NCI-H524 (cell line): ENCODE measurements at regions not wholly inside any gene's neighbourhood (a gene's known extent, or its start where the extent isn't known, plus 50 kb on each side); places are given as distances from the start of the nearest gene placed in this dataset.

Source experiments
- DNase-seq, 2 experiments: peaks; one replicate each; lab custom pipeline; 2025; lab: John Stamatoyannopoulos, UW

DNA sequence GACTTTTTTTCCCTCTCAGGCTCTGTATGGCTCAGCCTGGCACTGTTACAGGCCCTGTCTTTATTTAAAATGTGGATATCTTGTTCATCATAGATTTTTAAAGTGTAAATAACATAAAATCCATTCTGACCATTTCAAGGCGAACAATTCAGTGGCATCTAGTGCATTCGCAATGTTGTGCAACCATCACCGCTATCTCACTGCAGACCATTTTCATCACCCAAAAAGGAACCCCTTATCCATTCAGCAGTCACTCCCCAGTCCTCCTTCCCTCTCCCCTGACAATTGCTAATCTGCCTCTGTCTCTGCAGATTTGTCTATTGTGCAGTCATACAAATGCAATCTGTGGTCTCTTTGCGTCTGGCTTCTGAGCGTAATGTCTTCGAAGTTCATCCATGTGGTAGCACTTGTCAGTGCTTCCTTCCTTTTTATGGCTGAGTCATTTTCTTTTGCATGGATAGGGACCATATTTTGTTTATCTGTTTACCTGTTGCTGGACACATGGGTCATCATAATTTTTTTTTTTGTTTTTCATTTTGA, 148.8 kb upstream of the LHX5 start:
- DNase-seq: no peak

DNA sequence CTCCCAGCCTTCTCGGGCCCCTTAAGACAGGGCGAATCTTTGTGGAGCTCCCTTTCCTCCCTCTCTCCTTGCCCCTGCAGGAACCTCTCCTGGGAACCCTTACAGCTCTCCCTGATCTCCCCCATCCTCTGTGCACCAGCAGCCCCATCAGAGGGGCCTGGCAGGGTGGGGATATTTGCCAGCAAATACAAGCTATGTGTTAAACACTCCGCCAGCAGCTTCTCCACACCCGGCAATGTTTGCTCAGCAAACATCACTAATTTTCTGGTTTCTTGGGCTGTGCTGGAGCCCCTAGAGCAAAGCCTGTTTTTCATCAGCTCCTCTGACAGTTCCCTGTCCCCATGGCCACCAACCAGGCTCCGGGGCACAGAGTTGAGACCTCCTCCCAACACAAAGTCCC, 147.5 kb upstream of the LHX5 start:
- DNase-seq: no peak

DNA sequence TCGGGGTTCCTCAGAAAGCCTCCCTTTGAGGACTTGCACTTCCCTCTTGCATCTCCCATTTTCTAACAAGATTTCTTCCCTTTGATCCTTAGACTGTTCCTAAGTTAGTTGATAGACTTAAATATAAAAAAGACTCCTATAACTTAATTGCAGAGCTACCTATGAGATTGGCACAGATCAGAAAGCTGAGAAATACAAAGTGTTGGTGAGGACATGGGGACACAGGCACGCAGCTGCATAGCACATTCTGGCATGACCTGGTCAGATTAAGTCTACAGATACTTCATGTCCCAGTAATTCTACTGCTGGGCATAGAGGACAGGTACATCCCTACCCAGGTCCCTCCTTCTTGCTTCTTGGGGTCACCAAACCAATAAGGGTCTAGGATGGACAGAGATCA, 141.7 kb upstream of the LHX5 start:
- DNase-seq: no peak

DNA sequence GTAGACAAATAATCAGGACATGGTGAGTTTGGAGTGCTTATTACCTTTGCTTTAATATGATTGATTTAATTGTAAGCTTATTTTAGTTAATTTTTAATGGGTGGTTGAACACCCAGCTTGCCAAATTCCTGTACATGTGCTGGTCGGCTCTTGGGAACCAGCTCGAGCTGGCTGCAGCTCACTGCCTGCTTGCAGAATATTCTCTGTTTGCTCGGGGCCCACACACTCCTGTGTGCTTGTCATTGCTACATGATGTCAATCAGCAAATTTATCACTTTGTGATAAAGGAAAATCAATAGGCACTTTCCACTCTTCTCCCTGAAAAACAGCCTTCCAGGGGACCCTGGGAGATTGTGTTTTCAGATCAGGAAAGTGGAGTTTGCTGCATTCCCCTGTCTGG, 141.1 kb upstream of the LHX5 start:
- no peak for DNase-seq

DNA sequence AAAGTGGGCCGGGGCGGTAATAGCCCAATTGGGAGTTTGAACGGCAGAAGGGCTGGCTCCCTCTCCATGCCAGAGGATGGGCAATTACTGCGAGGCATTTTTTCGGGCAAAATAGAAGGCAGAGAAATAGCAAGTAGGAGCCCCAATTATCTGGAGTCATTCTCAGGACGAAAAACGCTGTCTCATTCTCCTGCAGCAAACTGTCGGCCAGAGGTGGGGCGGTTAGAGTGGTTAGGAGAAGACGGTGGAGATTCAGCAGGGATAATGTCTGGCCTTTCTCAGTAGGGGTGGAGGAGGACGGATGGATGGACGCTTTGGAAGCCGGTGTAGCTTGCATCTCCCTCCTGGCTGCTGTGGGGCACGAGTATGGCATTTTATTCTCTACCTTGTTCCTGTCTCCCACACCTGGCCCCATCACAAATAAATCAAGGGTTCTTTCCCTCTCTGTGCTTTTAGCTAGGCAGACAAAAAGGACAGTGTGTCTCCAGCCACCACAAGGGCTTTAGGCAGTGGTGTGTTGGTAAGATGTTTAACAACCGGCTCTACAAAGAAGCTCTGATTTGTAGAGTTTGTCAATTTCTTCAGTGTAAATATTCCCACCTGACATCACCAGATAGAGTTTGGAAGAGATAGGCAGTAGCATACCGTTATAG, 140.5 kb upstream of the LHX5 start:
- DNase-seq: no peak

DNA sequence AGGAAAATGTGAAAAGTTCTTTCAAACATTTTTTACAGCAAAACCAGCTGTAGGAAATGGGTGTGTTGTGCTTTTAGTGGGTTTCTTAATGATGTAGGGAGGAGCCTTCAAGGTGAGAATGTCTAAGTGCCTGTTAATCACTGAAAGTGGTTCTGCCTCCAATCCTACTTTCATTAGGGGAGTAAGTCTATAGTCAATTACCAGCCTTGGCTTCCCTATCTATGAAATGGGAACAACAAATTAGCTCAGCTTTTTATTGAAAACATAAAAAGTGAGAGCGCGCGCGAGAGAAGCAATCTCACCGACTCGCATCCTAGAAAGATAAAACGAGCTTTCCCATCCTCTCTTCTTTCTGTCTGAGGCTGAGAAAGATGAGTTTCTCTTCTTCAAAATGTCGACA, 140.0 kb upstream of the LHX5 start:
- DNase-seq: no peak

DNA sequence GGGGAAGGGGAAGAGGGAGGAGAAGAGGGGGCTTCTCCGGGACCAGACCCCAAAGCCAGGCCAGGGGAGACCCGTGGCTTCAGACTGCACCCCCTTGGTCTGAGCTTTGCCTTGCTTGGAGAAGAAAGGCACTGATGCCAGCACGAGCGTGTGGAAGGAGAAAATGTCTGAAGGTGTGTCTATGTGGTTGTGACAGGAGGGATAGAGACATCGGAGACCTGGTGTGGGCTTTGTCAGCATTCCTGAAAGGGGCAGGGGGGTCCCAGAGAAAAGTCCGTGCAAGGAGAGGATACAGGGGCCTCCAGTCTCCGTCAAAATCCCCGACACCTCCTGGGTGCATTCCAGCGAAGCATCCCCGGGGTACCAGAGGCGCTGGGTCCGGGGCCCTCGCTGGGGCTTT, 139.0 kb upstream of the LHX5 start:
- DNase-seq: no peak

DNA sequence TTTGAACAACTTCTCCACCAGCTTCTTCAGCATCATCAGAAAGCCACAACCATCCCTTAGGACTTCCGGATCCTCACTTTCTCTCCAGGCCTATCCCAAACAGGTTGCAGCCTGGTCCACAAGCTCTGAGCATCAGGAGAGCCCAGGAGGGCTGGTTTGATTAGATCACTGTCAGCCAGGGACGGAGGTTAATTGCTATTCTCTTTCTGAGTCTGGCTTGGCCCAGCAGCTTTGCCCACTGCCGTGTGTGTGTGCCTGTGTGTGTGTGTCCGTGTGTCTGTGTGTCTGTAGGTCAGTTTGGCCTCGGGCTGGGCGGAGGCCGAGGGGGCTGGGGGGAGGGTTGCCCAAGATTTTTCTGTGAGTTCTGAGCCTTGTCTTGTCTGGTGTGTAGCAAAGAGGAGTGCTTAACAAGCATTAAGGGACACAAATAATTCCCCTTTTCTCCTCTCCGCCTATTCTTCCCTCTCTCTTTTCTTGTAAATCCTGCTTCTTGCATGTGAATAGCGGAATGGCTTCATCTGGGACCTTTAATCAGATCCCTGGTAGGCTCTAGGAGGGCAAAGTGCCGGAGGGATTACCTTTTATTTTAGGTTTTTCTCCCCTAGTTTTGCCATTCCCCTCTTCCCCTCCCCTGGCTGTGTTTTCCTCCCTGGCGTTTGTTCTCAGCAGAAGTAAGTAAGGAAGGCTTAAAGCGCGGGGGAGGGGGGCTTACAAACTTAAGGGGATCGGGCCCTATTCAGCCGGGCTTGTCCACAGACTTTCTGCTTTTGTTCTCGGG, 138.2 kb upstream of the LHX5 start:
- no peak for DNase-seq

DNA sequence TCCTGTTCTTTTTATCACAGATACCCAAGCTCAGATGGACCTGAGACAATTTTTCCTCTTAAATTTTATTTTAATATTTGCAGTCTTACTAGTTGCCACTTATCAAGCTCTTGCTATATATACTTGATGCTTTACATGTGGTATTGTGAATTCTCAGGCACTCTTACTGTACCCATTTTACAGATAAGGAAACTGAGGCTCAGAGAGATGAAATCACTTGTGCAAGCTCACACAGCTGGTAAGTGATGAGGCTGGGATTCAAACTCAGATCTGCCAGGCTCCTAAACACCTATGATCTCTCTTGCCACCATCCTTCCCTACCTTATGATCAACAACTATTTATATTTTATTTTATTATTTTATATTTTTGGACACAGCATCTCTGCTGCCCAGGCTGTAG, 133.0 kb upstream of the LHX5 start:
- no peak for DNase-seq

DNA sequence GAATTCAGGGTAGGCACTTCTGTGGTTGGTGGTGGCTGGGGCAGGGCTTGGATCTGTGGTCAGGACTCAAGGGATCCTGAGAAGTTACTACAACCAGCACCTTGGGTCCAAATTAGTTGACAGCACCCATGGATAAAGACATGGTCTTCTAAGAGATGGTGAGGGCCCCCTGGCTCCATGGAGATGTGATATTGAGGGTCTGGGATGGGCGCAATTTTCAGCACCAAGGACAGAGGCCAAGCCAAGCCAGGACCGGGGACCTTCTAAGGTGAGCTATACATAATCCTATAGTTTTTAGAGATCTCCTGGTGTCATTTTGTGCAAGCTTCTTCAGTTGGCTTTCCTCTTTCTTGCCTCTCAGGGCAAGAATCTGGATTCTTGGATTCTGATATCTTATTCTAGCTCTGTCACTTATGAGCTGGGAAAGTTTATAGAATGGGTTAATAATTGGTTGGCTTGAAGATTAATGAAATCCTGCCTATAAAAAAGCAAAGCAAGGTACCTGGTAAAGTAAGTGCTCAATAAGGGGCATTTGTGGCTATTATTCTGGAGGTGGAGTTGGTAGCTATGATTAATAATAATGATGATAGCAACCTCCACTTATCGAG, 130.1 kb upstream of the LHX5 start:
- no peak for DNase-seq

DNA sequence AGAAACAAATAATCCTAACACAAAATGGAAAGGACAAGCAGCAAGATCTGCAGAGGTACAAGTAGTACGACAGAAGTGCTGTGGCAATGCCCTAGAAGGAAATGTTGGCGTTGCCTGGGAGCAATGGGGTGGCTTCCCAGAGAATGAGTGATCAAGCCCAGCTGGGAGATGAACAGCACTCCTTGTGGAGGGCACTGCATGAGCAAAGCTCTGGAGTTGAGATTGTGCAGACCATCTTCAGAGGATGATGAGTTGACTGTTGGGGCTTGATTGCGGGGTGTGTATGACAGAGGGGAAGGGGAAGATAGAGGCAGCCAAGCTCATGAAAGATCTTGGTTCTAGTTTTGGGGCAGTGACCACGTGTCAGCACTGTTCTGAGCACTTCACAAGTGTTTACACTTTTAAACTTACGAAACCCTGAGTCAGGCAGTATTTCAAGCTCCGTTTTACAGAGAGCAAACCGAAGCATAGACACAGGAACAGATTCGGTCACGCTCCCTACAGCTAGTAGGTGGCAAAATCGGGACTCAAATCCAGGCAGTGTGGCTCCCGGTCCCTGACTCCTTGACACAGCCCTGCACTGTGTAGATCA, 127.2 kb upstream of the LHX5 start:
- DNase-seq: peak in 1 of 2 experiments; percentile 1

DNA sequence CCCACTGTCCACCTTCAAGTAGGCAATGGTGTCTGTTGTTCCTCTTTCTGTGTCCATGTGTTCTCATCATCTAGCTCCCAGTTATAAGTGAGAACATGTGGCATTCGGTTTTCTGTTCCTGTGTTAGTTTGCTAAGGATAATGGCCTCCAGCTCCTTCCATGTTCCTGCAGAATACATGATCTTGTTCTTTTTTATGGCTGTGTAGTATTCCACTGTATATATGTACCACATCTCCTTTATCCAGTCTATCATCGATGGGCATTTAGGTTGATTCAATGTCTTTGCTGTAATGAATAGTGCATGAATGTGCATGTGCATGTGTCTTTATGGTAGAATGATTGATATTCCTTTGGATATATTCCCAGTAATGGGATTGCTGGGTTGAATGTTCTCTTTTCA, 123.3 kb upstream of the LHX5 start:
- DNase-seq: no peak

DNA sequence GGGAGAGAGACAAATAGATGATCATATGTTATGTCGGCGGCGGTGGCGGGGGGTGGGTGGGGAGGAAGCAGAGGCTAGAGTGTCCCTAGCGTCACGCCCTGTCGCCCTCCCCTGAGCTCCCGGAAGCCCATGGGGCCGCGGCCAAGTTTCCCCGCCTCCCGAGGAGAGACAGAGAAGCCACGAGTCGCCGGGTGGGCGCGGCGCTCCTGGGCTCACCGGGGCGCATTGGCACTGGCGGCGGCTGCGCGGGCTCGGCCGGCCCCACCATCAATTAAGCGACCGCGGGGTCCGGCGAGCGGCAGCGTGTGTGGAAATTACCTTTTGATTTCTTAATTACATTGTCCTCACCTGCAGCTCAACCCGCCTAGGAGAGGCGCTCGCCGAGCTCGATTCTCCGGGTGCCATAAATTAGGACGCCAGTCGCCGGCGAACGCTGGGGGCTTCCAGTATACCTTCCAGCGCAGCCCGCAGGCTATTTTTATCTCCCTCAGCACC, 119.9 kb upstream of the LHX5 start:
- DNase-seq: peak; percentile 75

DNA sequence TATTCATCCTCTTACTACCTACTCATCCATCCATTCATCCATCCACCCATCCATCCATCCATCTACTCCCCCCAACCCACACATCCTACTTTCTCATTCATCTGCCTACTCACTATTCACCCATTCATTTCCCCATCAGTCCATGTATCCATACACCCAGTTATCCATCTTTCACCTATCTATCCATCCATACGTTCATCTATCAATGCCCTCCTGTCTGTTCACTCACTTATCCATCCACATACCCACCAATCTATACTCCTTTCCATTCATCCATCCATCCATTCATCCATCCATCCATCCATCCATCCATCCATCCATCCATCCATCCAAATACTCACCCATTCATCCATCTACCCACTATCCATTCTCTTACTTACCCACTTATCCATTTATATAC, 117.8 kb upstream of the LHX5 start:
- no peak for DNase-seq

DNA sequence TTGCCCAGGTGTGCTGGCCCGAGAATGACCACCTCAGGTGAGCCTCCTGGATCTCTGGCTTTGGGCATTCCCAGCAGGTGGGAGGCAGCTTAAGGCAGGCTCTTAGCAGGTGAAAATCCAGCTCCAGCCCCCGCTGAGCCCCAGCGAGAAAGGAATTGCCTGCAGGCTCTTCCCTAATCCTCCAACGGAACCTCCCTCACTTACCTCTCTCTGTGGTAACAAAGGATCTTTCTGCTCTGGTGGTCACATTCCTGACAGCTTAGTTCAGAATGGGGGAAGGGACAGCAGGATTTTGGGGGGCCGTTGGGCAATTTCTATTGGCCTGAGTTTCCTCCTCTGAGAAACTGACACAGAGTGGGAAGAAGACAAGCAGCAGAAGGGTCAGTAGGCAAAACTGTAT, 116.0 kb upstream of the LHX5 start:
- no peak for DNase-seq

DNA sequence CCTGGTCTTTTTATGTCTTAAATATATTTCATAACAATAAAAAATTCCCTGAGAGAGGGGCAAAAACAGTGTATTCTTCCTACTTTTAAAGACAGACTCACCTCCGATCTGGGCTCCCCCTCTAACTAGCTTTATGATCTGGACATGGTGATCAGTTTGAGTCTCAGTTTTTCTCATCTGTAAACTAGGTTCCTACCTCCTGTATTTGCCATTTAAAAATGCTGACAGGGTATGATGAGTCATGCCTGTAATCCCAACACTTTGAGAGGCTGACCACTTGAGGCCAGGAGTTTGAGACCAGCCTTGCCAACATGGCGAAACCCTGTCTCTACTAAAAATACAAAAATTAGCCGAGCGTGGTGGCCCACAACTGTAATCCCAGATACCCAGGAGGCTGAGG, 114.8 kb upstream of the LHX5 start:
- no peak for DNase-seq

DNA sequence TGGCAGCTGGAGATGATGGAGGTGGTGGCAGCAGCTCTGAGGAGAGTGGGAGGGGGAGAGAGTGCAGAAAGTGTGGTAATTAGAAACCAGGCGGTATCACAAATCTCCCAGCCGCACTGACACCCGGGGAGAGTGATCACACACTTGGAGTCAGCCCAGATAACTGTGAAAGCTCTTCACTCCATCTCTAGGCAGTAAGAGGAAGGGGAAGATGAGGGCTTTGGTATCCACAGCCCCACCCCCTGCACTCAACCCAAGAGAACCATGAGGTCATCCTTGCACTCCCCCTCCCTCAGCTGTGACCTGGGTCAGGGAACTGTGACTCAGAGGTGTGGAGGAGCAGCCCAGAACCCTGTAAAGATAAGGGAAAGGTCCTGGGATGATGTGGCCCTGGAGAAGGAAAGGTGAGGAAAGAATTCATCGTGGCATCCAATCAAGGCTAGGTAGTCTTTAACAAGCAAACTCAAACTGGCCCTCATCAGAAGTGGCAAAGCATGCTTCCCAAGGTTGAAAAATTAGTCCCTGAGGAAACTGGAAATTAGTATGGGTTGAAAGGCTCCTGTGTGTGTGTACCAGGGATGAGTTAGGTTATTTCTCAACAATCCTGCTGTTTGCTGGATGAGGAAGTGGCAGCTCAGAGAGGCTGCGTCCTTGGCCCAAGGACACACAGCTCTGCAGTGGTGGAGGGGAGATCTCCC, 111.0 kb upstream of the LHX5 start:
- DNase-seq: peak; percentile 45 to 84

DNA sequence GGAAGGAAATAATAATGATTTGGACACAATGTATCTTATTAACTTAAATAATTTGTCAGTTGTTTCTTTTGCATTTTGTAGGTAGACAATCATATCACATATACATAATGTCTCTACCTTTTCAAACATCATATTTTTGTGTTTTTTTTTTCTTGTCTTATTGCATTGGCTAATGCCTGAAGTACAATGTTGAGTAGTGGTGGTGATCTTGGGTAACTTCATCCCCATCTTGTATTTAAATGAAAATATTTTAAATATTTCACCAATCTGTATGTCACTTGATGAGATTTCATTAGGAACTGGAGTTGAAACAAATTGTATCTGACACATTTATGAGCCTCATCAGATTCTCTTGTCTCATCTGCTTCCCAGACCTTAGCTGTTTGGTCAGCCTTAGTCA, 109.7 kb upstream of the LHX5 start:
- no peak for DNase-seq

DNA sequence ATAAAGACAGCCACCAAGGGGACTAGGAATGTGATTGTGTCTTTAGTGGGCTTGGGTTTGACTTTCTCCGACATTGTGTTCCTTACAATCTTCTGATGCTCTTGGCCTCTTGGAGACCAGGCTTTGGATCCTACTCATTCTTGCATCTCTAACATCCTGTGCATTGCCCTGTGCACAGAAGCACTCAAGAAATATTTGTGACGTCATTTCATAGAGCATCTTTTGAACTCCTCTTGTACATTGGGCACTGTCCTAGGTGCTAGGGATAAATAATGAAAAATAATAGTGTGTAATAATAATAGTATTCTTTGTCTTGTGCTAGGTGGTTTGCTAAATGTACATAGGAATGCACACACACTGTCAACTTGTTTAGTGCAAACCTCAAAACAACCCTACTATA, 108.8 kb upstream of the LHX5 start:
- no peak for DNase-seq

DNA sequence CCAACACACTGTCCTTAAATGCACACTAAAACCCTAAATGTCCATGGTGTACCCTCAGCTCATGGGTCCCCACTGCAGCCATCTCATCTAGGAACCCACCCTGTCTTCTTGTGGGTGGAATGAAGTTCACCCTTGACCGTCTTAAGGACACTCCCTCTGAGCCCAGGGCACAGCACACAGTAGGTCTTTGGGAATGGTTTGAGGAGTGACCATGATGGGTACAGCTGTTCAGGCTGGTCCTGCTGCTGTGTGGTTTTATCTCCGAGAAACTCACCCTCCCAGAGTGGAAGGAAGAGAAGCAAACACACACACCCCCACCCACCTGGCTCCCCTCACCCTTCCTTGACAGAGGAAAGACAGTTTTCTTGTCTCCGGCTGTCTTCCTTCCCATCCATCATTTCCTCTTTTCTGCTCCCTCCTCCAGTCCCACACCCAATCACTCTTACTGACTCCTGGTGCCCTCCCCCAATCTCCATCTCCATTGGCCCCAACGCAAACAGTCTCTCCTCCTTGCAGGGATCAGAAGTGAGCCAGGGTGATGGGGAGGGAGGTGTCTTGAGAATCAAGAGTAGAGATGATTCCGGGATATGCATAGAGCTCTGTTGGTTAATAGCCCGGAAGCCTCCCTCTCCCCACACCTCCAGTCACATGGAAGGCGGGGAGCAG, 105.9 kb upstream of the LHX5 start:
- no peak for DNase-seq

DNA sequence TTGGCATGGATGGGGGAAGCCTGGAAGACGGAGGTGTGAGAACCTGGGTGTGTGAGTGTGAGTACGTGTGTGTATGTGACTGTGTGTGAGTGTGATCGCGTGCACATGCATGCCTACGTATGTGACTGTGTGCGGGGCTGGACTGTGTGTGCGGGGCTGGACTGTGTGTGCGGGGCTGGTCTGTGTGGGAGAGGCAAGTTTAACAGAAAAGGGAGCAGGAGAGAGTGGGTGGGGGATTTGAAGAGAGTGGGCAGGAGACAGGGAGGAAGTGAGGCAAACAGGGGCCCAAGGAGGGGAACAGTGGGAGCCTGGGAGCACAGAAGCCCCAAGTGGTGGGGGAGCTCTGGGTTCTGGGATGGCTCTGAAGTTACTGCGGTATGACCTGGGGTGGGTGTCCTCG, 103.7 kb upstream of the LHX5 start:
- no peak for DNase-seq

DNA sequence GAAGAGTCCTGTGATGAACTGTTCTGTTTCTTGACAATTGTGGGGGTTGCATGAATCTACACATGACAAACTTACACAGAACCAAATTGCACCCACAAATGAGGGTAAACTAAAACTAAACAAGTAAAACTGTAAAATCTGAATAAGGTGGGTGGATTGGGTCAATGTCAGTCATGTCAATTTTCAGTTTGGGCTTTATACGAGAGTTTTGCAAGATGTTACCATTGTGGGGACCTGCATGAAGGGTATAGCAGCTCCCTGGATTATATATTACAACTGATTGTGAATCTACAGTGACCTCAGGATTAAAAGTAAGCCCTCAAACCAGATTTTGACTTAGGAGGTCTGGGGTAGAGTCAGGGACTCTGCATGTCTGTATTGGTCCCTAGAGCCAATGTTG, 101.5 kb upstream of the LHX5 start:
- DNase-seq: no peak
